ENCODE measurements at regions not wholly inside any gene's neighbourhood (a gene's known extent, or its start where the extent isn't known, plus 50 kb on each side); places are given as distances from the start of the nearest gene placed in this dataset.
"Not testable (repeated sequence)": the region's sequence is repeated elsewhere in the genome, so short reads cannot be mapped to it uniquely, and the experiment has no call there.

- no peak for DNase-seq
These were observed 1049.3 kb downstream of the GALC start for GRCh38 chr14:86943391-86944365.

- no peak for DNase-seq
These were observed 1050.0 kb downstream of the GALC start for GRCh38 chr14:86942936-86943335.

DNA sequence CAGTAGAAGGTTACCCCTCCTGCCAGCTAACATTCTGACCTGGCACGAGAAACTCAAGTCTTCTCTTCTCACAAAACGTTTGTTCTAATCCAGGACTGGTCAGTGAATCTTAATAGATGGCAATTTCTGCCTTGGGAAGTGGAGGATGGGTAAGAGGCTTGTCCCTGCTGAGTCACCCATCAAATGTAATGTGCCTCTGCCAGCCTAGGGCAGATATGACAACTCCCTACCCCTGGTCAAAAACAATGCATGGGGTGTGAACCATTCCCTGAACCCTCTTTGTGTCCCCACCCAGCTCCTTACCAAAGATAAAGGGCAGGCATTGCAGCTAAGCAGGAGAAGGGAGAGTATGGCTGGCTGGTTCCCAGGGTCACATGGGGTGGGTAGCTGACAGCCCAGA, 1052.9 kb downstream of the GALC start:
- DNase-seq, result no peak

GRCh38 chr14:86938320-86938719, 1054.7 kb downstream of the GALC start:
- DNase-seq, result no peak

DNA sequence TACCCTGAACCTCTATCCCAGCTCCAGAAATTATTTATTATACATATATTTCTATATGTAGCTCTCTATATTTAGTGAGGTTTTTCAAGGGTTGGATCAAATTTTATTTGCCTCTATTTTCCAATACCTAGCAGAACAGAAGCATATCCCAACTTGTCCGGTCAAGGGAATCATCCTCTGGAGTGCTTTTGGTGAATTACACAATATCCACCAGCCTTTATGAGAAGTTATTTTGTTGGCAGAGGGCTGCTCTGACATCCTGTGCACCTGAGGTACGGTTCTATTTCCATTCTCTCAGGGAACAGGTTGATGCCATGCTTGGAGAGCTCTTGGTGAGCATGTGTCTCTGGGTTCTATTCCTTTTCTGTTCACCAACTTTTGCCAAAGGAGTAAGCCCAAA, 1056.4 kb downstream of the GALC start:
- no peak for DNase-seq

GRCh38 chr14:86935241-86935885, 1057.6 kb downstream of the GALC start:
- DNase-seq, result no peak

DNA sequence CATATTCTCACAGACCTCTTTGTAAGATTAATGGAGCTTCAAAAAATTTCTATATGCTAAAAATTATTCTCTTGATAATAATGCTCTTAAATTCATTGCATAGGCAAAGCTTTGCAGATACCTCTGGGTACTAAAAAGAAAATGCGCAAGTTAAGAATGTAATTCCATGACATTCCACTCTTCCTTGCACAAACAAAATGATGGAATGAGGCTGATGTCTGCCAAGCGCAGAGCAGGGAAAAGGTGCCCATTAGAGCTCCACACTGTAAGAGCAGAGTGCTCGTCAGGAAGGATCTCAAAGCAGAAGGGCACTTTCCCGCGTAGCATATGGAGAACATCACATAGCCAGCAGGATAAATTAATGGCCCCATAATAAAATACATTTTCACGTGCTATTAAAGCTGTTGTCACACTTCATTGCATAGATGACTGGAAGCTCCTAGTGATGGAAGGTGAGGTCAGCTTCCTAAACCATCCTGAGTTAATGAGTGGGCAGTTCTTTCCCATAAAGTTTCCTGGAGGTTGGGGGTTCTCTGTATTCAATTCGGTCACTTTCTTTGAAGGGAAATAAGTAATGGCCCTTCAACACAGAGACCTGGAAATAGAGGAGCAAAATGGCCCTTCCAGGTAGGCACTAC, 1058.9 kb downstream of the GALC start:
- DNase-seq, result no peak

DNA sequence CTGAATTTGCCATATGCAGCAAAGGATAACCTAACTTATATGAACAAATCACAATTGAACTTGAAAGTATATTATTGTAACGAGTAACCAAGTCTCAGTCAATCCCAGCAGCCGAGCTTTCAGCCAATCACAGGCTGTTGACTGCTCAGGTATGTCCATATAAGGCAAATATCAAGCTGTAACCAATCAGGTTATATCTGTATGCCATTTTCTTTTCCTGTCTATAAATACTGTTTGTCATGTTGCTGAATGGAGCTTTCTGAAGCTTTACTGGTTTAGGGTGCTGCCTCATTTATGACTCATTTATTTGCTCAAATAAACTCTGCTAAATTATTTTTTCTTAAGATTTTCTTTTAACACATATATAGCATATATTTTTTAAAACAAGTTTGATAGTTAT, 1059.5 kb downstream of the GALC start:
- no peak for DNase-seq

- DNase-seq, result no peak
These were observed 1077.6 kb downstream of the GALC start for GRCh38 chr14:86915406-86915805.

DNA sequence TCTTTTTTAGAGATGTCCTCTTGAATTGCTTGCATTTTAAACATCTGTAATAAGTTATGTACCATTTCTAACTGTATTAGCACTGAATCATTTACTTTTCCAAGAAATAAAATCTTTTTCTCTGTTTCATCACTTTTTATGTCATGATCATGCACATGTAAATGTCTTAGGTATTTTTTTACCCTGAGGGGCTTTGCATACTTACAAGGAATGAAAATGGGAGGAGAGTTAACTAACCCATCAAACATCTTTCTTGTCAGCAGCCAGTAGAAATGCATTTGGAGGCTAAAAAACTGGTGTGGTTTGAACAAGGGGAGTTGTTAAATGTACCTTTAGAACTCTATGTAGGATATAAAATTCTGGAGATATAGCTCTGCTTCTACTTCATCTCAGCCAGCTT, 1080.3 kb downstream of the GALC start:
- DNase-seq, result no peak

DNA sequence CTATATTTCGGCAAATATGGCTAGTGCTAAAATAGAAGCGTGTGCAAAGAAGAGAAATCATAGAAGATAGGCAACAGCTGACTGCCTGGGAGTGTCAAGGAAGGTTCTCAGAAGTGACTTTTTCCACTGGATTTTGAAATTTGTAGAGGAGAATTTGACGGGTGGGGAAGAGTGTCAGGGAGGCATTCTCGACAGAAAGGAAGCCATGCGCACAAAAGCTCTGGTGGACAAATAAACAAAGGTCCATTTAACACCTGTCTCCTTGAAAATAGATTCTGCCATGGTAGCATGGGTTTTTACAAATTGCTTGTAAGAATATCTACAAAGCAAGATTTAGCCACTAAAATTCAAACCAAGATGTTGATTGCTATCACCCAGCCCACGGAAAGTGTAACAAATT, 1081.5 kb downstream of the GALC start:
- DNase-seq, result no peak

- not testable (repeated sequence) for DNase-seq
These were observed 1087.5 kb downstream of the GALC start for GRCh38 chr14:86905386-86905926.

- DNase-seq, result no peak
These were observed 1090.6 kb downstream of the GALC start for GRCh38 chr14:86902176-86902950.

- DNase-seq, result no peak
These were observed 1095.1 kb downstream of the GALC start for GRCh38 chr14:86897704-86898513.

GRCh38 chr14:86897224-86897623, 1095.8 kb downstream of the GALC start:
- DNase-seq, result no peak

DNA sequence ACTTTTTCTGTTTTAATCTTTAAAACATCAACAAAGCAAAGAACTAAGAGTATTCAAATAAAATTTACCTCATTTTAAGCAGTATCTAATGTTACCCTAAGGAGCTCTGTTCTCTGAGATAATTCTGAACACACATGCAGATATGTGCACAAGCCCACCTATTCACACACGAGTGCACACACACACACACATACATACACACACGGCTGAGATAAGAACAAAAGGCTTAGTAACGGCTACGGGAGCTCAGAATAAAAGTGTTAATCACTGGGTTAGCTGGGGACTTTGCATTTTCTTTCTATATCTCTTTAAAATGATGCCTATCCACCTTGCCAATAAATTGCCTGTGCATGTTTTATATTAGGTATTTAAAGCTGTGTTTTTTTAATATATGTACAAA, 1096.3 kb downstream of the GALC start:
- DNase-seq, result no peak

DNA sequence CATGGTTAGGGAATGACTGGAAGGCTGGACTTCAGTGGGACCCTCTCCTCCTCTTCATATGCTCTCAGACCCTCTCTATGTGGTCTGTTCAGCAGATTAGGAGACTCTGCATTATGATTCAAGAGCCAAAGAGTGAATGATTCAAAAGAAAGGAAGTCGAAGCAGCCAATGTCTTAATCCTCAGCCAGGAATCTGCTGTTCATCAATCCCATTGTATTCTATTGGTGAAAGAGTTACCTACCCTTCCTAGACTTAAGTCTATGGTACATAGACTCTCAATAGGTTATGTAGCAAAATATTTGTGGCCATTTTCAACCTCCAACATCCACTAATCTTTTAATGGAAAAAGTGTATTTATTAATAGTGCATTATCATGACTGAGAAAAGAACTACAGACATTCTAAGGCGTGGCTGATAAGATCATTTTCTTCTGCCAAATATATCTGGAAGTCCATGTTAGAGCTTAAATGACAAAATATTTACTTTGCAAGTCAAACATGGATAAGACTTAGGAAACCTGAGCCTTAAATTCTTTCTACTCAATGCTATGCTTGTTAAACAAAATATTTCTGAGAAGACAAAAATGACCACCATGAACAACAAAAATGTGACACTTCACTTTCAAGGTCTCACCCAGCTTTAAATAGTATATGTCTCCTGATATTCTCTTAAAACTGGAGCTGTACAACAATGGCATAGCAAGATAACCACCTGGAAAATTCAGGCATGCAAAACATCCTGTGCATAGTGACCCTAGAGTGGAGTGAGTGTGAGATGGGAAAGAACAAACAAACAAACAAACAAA, 1100.6 kb downstream of the GALC start:
- DNase-seq, result no peak

DNA sequence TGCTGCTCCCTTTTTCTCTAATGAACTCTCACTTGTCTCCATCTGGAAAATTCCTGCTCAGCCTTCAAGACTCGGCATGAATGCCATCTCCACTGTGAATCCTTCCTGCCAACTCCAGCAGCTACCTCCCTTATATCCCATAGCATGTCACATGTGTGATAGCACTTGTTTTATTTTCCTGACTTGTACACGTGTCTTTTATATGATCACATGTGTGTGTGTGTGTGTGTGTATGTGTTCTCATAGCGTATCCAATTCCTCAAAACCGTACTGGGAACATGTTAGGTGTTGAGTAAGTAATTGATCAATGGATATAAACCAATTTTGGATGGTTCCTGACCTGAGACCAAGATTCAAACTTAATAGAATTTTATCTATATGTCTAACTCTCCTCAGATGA, 1107.7 kb downstream of the GALC start:
- DNase-seq, result no peak

GRCh38 chr14:86884498-86884897, 1108.5 kb downstream of the GALC start:
- DNase-seq, result no peak

GRCh38 chr14:86882818-86883217, 1110.2 kb downstream of the GALC start:
- DNase-seq, result no peak

DNA sequence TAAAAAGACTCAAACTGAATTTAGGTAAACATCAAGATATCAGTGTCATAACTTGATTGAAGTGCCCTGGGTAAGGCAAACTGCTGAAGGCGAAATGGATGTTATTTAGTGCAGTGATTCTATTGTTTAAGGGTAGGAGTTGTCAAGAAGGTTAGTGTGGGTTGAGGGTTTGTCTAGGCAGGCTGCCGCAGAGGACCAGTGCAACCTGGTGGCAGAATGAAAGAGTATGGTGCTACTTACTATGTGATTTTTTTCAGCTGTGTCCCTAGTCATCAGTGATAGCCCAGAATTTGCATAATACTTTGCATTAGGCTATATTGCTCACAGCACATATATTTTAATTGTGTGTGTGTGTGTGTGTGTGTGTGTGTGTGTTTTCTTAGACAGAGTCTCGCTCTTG, 1127.0 kb downstream of the GALC start:
- DNase-seq, result no peak
